ENCODE measurements at regions not wholly inside any gene's neighbourhood (a gene's known extent, or its start where the extent isn't known, plus 50 kb on each side); places are given as distances from the start of the nearest gene placed in this dataset.

- no peak overlapping the region for H3K4me3 ChIP-seq
- DNase-seq, result no peak
- H3K36me3 ChIP-seq, result no peaks in the 10 kb centered on the region
- intact Hi-C loops (cut with DNase I; ENCODE audit: low total_unique reads) (no loop called here), in situ Hi-C loops (cut with MboI; ENCODE audit: low sequenced_read_pairs in 4 of 4) (no loop called here)
- H3K27ac ChIP-seq, result no peak overlapping the region
- no peaks in the 10 kb centered on the region for H3K27me3 ChIP-seq
- H3K4me1 ChIP-seq, result no peaks in the 10 kb centered on the region
- no peak for TF ChIP-seq POLR2A (IDR thresholded peaks at IDR 0.05)
- TF ChIP-seq CTCF (IDR thresholded peaks at IDR 0.05 in 4 of 5, conservative IDR thresholded peaks at IDR 0.05 in 1 of 5), result no peak
- ATAC-seq, result no peak
- no peaks in the 10 kb centered on the region for H3K9me3 ChIP-seq
Measured at GRCh38 chr1:30635391-30635975, 87.9 kb downstream of the MATN1 start.

DNA sequence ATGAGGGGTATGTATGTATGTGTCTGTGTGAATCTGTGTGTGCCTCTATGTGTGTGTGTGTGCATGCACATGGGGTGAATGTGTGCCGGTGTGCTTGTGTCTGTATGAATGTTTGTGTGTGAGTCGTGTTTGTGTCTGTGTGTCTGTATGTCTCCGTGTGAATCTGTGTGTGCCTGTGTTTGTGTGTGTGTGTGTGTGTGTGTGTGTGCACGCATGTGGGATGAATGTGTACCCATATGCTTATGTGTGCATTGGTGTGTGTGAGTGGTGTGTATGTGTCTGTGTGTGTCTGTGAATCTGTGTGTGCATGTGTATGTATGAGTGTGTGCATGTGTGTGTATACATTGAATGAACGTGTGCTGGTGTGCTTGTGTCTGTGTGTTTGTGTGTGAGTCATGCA, 88.9 kb downstream of the MATN1 start:
- ATAC-seq (no peak), DNase-seq (no peak)
- H3K27me3 ChIP-seq, result no peaks in the 10 kb centered on the region
- in situ Hi-C loops (cut with MboI; ENCODE audit: low sequenced_read_pairs in 4 of 4) (no loop called here), intact Hi-C loops (cut with DNase I; ENCODE audit: low total_unique reads) (no loop called here)
- no peaks in the 10 kb centered on the region for H3K9me3 ChIP-seq
- no peak overlapping the region for H3K4me3 ChIP-seq
- H3K4me1 ChIP-seq, result no peaks in the 10 kb centered on the region
- H3K27ac ChIP-seq, result no peak overlapping the region
- no peak for TF ChIP-seq POLR2A (IDR thresholded peaks at IDR 0.05)
- no peak for TF ChIP-seq CTCF (IDR thresholded peaks at IDR 0.05 in 4 of 5, conservative IDR thresholded peaks at IDR 0.05 in 1 of 5)
- H3K36me3 ChIP-seq, result no peaks in the 10 kb centered on the region

DNA sequence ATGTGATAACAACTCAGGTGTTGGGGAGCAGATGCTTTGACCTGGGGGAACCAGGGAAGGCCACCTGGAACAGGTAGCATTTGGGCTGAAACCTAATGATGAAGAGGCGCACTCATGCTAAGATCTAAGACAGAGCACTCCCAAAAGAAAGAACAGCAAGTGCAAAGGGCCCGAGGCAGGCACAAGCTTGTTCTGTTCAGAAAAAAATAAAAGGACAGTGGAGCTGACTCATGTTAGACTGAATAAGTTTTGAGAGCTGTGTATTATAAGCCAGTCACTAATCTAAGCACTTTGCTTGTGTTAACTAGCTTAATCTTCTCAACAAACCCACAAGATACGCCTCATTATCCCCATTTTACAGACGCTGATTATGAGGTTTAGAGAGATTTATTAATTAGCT, 90.1 kb downstream of the MATN1 start:
- no peak overlapping the region for H3K27ac ChIP-seq
- no peaks in the 10 kb centered on the region for H3K36me3 ChIP-seq
- ATAC-seq (no peak), DNase-seq (no peak)
- no peaks in the 10 kb centered on the region for H3K4me1 ChIP-seq
- in situ Hi-C loops (cut with MboI; ENCODE audit: low sequenced_read_pairs in 4 of 4) (no loop called here), intact Hi-C loops (cut with DNase I; ENCODE audit: low total_unique reads) (no loop called here)
- no peaks in the 10 kb centered on the region for H3K9me3 ChIP-seq
- TF ChIP-seq CTCF (IDR thresholded peaks at IDR 0.05 in 4 of 5, conservative IDR thresholded peaks at IDR 0.05 in 1 of 5) (no peak), POLR2A (IDR thresholded peaks at IDR 0.05) (no peak)
- H3K4me3 ChIP-seq, result no peak overlapping the region
- H3K27me3 ChIP-seq, result no peaks in the 10 kb centered on the region

DNA sequence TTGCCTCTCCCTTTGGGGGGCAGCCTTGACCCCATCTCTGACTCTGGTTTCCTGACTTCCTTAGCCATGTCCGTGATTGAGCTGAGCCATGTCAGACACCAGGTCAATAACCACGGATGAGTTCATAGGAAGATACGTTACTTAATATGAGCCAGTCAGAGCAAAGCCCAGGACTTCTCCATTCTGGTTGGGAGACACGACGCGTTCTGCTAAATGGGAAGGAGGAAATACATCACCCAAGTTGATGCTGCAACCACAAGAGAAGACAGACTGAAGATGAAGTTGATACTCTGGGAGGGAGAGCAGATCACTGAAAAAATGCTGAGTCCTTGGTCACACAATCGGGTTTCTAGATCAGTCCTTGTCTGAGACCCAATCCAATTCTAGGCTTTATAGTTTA, 90.9 kb downstream of the MATN1 start:
- H3K27ac ChIP-seq, result no peak overlapping the region
- H3K9me3 ChIP-seq, result no peaks in the 10 kb centered on the region
- H3K27me3 ChIP-seq, result peaks cover 0 to 6% (median 4%) of the 10 kb centered on the region in 3 donors
- intact Hi-C loops (cut with DNase I; ENCODE audit: low total_unique reads), result no loop called here
- in situ Hi-C loops (cut with MboI; ENCODE audit: low sequenced_read_pairs in 4 of 4), result no loop called here
- H3K4me3 ChIP-seq, result no peak overlapping the region
- no peak for TF ChIP-seq POLR2A (IDR thresholded peaks at IDR 0.05)
- TF ChIP-seq CTCF (IDR thresholded peaks at IDR 0.05 in 4 of 5, conservative IDR thresholded peaks at IDR 0.05 in 1 of 5), result no peak
- DNase-seq, result no peak
- H3K36me3 ChIP-seq, result no peaks in the 10 kb centered on the region
- no peak for ATAC-seq
- no peaks in the 10 kb centered on the region for H3K4me1 ChIP-seq

DNA sequence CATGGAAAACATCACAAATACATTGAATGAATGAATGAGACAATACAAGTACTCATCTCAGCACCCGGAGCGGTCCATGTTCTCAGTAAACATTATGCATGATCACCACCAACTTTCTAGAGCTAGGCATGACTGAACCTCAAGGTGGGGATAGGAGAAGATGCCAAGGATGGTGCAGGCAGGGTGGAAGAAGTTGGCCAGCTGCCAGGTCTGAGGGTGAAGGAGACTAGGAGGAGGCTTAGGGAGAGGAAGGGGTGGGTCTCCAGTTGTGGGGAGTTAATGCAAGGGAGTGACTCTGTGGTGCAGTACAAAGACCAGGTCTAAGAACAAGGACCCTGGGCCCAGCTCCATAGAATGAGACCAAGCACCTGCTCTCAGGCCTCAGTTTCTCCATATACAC, 91.7 kb downstream of the MATN1 start:
- Histone ChIP-seq H3K4me1 (no peaks in the 10 kb centered on the region), H3K27me3 (peaks cover 4 to 7% (median 7%) of the 10 kb centered on the region in 3 donors), H3K4me3 (no peak overlapping the region), H3K9me3 (no peaks in the 10 kb centered on the region), H3K27ac (no peak overlapping the region), H3K36me3 (no peaks in the 10 kb centered on the region)
- no peak for TF ChIP-seq CTCF (IDR thresholded peaks at IDR 0.05 in 4 of 5, conservative IDR thresholded peaks at IDR 0.05 in 1 of 5)
- no peak for TF ChIP-seq POLR2A (IDR thresholded peaks at IDR 0.05)
- DNase-seq, result no peak
- intact Hi-C loops (cut with DNase I; ENCODE audit: low total_unique reads), result no loop called here
- no peak for ATAC-seq
- in situ Hi-C loops (cut with MboI; ENCODE audit: low sequenced_read_pairs in 4 of 4), result no loop called here

Data from gastrocnemius medialis (tissue), 4 donors.